Stimulated activated CD8-positive, alpha-beta memory T cell treated with anti-CD3 and anti-CD28 coated beads, Interleukin-4, amount 100 ng/mL, for 24 hours (primary cell): ENCODE measurements at regions not wholly inside any gene's neighbourhood (a gene's known extent, or its start where the extent isn't known, plus 50 kb on each side); places are given as distances from the start of the nearest gene placed in this dataset.

Experiments used
- DNase-seq: peaks from one replicate; pipeline ENCODE4 v3.0.0-alpha.2; 2020; ENCODE audit warnings: low read depth

DNA sequence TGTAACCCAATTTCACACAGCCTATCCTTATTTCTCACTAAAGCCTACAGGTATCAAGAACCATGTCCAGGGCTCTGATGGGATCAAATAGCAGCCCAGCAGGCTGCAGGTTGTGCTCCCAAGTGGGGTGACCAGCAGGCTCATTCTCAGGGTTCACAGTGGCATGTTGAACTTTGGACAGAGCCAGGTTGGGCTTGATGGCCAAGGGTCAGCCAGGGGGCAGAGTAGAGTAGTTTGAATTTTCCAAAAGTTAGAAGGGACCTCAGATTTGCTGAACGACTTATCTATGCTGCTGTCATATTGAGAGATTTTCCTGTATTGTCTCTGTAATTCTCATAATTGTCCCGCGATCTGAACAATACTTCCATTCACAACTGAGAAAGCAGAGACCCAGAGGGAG lies 310.8 kb upstream of the BOD1L1 start:
- DNase-seq: no peak

DNA sequence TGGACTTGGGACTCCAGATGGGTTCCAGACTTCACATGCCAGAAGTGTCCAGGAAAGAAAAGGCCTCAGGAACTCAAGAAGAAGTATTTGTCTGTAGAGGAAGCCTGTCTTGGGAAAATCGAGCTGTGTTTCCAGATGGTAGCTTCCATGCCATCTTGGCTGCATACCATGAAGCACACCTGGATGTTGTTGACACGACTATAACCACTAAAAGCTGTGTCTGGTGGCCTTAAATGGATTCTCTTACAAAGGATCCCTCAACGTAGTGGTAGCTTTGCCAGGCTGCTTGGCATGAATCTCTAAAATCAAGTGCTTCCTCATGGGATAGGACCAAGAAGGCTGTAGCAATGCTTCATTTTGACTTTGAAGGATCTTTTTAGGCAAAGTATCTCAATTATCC lies 313.4 kb upstream of the BOD1L1 start:
- DNase-seq: no peak

DNA sequence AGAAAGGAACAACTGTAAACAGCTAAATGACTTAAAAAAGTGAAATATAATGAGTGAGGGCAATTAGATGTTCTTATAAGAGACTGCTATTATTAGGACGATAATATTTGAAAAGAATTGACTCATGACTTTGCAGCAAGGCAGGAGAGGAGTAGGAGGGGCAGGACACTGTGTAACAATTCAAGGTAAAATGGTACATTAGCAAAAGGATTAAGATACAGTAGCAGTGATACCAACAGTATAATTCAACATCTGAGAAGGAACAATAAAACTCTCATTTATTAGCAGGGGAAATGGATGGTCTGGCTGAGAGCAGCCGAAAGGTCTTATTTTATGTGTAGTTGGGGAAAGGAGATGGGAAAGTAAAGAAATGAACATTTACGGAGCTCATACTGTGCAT lies 315.5 kb upstream of the BOD1L1 start:
- DNase-seq: no peak

DNA sequence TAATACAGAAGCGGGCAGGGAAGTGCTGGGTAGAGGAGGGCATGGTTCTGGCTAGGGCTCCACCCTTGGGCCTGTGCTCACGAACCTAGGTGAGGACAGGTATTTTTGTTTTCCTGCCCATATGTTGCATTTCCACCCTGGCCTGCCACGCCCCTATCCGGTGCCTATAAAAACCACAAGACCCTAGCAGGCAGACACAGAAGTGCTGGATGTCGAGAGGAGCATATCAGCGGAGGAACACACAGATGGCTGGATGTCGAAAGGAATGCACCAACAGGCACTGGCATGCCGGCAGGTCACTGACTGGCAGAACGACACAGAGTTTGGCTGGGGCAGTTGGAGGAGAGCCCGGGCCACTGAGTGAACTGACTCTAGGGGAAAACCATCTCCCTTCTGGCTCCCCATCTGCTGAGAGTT lies 316.6 kb upstream of the BOD1L1 start:
- DNase-seq: no peak

DNA sequence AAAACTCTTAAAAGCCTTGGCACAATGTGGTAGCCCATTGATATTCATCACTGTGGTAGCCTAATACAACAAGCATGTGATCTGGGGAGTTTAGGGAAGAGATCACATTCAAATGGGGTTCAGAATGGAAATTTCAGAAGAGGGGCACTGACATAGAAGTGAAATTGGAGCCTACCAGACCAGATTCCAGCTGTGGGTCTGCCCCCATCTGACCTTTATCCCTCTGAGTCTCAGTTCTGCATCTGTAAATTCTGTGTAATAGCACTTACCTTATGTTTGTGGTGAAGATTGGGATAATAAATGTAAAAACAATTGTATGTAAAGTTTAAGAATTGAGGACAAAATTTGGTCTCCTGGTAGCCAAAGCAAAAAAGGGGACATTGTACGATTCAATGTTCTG lies 320.4 kb upstream of the BOD1L1 start:
- no peak for DNase-seq

DNA sequence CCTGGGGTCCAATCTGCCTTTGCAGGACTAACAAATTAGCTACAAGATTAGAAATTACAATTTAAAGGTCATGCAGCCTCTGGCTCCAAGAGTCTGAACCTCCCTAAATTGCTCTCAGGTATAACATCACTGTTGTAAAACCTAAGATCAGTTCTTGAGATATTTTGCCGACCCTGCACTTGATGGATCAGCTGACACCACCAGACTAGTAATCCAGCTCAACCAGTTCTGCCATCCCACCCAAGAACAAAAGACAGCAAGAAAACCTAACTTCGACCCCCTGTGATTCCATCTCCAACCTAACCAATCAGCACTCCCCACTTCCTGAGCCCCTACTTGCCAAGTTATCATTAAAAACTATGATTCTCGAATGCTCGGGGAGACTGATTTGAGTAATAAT lies 323.0 kb upstream of the BOD1L1 start:
- no peak for DNase-seq

DNA sequence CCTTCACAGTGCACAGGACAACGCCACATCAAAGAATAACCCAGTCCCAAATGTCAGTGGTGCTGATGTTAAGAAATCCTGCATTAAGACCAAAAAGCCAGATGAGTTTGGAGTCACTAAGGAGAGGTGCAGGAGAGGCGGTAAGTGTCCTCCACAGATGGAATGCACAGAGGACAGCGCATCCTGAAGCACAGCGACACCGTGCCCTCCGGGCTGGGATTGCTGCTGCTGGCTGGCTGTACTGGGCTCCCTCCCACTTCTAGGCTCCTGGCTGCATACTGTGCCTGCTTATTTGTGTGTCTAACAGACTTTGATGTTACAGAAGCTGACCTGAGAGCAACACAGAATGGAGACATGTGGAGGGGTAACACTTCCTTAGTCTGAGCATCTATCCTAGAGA lies 325.6 kb upstream of the BOD1L1 start:
- DNase-seq: no peak

DNA sequence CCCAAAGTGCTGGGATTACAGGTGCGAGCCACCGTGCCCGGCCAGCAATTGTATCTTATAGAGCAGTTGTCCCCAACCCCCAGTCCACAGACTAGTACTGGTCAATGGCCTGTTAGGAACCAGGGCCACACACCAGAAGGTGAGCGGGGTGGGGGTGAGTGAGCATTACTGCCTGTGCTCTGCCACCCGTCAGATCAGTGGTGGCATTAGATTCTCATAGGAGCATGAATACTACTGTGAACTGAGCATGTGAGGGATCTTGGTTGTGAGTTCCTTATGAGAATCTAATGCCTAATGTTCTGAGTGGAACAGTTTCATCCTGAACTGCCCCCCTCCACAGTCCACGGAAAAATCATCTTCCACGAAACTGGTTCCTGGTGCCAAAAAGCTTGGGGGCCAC lies 328.0 kb upstream of the BOD1L1 start:
- no peak for DNase-seq

DNA sequence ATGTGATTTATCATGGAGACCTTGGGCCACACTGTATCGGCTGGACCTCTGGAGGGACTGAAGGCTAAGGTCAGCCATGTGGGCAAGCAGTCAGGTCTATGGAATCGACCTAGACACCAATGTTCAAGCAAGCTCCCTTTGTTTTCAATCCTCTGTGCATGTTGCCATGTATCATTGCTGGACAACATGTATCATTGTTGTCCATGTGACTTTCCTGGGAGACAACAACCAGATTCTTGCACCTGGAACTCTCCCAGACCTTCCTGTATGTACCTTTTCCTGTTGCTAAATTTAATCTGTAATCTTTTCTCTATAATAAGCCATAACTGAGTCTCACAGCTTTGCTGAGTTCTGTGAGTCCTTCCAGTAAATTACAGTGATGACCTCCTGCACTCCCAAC lies 329.4 kb upstream of the BOD1L1 start:
- no peak for DNase-seq

DNA sequence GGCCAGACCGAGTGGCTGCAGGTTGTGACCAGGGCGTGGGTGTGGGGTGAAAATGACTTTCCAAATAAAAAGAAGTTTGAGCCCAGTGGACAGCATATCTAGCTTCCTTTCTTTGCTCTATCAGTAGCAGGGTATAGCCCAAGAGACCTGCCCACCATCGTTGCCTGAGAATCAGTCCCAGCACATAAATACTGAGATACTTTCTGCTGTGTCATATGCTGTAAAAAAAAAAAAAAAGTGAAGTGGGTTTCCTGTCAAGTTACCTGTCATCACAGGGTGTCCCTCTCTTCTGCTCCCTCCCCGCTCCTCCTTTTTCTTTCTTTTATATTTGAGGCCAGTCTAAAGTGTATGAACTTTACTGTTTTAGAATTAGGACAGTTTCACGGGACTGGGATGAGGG lies 330.3 kb upstream of the BOD1L1 start:
- no peak for DNase-seq

DNA sequence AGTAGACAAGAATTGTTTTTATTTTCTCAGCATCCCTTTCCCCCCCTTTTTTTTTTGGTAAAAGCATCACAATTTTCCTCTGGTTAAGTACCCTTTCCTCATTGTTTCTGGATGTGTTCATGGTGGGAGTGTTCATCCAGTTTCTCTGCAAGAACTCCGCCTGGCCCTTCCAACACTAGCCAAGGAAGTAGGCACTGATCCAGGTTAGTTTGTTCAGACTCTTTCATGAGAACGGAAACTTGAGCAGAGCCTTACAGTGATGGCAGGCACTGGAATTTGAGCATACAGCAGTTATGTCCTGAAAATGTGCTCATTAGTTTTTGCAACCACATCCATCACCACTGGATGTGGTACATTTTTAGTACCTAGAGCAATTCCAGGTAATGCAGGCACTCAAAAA lies 336.1 kb upstream of the BOD1L1 start:
- no peak for DNase-seq

DNA sequence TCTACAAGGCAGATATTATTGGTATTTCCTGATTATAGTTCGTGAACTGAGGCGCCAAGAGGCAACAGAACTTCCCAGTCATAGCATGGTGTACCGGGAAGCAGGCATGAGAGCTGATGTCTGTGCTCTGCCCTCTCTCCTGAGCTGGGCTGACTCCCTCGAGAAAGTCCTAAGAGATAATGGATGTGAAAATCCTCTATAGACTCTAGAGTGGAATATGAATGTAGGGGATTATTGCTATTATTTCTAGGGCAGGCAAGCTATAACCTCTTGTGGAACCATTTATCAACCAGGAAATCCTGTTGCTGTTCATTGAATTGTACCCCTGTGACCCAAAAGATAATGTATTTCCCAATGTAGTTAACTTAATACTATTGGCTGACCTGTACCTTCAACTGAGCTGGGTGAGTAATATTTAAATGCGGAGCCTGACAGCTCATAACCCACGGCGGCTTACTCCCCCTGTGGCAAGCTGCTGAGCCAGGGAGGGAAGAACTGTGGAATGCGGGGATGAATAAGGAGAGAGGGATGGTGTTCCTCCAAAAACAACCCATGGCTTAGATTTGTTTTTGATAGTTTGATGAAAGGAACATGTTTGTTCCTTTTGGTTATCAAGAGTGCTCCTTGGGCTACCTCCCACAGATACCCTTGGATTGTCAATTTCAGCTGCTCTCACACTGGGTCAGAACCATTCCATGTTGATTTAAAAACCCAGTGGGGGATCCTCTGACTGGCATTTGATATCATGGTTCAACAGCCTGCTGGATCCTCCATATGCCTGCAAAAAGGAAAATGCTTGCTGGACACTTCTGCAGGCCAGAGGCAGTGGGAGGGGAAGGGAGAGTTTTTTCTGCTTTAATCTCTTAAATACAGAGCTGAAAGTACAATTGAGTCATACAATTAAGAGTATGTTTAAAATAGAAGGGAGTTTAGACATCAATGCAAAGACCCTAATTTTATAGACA lies 339.0 kb upstream of the BOD1L1 start:
- DNase-seq: no peak

DNA sequence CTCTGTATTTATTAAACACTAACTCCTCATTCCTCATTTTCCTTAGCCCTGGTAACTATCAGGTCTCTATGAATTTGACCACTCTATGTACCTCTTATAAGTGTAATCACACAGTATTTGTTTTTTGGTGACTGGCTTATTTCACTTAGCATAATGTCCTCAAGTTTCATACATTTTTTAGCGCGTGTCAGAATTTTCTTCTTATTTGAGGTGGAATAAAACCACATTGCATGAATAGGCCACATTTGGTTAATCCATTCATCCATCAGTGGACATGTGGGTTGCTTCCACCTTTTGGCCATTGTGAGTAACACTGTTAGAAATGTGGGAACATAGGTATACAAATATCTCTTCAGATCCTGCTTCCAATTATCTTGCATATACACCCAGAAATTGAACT lies 341.2 kb upstream of the BOD1L1 start:
- no peak for DNase-seq

DNA sequence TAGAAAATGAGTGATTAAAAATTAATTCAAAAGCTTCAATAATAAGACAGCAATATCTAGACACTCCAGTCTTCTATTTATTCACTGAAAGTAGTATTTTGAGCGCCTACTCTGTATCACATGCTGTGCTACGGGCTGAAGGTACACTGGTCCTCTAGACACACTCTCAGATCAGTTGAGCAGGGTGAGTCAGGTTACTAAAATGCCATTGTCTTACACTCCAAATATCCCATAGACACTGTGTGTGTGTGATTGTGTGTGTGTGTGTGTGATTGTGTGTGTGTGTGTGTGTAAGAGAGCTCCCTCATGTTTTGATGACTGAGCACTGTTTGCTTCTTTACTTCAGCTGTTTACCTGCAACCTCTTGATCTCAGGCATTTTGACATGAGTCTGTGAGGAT lies 342.8 kb upstream of the BOD1L1 start:
- no peak for DNase-seq

DNA sequence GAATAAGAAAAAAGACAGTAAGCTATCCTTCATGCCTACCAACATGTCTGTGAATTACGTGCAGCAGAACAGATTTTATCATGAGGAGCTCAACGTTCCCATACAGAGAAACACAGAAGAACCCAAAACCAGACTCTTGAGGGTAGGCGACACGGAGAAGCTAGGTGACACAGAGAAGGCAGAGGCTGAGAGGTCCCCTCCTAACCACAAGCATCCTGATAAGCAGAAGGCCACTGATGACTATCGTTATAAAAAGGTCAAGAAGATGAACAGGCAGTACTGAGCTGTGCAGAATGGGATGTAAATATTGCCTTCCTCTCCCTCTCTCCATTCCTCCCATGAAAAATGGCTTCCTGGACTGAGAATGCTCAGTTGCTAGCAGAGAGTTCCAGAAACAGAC lies 350.2 kb upstream of the BOD1L1 start:
- no peak for DNase-seq

DNA sequence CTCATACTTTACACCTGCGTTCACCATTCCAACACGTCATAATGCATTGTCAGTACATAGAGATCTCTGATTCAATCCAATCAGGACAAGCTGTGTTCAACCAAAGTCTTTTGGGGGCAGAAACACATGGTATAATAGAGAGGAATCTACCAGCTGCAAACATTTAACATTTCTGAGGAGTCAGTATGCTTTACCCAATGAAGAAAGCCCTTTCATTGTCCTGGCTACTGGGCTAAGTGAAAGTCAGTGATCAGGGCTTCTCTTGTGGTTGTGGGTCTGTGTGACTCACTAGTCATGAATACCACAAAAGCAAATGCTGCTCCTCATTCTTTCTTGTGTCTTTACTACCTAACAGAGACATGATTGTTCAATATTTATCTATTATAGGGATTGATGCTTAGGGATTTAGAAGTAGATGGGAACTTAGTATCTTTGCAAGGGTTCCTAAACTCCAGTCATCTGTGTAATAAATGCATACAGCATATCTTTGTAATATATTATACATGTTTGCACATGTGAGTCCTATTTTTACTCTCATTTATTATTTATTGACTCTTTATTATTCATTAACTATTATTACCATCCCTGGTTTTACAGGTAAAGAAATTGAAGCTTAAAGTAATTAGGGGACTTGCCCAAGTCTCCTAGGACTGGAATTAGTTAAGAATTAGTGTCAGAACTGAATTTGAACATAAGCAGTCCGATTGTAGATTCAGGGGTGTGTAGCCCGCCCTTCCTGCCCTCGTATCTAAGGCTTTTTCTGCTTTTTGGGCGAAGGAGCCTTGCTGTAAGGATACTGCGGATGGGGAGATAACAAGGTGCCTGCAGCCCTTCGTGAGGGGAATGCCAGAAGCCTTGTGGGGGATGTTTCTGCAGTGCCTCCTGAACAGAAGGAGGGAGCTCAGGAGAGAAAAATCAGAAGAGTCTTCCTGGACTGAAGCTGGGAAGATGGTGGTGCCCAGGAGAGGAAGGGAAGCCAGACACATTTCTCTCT lies 353.1 kb upstream of the BOD1L1 start:
- DNase-seq: no peak

DNA sequence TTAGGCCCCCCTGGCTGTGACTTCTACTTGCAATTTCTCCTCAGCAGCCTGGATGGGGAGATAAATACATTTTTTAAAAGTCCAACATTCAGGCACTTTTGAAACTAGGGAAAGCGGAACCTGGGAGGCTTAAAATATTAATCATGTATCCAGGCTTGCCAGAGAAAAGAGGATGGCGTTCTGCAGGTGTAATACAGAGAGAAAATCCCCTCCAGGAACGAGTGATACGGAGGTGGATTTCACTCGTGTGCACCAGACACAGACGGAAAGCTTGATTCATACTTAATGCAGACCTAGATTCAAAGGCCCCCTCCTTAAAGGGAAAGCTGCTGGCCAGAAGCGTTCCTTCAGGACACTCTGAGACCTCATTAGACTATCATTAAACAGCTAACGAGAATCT lies 354.0 kb upstream of the BOD1L1 start:
- DNase-seq: no peak

DNA sequence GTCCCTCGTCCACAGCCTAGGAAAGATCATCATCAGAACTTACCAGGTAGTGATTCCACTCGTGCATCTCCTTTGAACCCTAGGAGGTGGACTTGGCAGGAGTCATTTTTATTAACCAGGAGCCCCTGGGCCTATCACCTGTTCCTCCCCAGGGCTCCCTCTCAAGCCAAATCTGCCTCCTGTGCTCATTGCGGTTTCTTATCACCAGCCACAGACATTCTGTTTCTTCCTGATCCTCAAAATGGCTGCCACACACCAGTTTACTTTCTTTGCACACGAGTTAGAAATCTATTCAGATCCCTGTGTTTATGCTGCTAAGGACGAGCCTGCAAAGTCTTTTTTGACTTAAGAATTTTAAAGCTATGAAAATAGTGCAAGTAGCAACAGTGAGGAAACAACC lies 354.5 kb upstream of the BOD1L1 start:
- DNase-seq: no peak

DNA sequence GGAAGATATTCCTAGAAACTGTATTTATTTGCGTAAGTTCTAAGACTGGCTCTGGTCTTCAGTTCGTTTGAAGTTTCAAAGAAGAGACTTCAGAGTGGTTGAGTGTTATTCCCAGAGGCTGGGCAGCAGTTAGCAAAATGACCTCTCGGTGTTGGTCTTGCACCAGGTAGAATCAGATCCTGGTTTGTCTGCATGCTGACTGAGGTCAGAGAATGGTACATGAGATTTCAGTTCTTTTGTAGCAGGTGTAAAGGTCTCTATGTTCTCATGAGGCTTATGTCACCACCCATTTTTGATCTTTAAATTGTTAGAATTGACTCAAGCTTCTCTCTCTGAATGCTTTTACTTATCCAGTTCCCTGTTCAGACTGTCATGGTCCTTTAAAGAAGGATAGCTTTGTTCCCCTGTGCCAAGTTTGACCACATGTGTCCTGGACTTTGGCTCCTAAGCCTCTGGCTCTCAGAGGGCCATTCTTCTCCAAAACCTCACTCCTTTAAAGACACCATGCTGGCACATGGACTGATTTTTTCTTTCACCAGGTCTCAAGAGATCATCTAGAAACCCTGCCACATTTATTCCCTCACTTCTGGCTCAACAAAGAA lies 355.8 kb upstream of the BOD1L1 start:
- no peak for DNase-seq

DNA sequence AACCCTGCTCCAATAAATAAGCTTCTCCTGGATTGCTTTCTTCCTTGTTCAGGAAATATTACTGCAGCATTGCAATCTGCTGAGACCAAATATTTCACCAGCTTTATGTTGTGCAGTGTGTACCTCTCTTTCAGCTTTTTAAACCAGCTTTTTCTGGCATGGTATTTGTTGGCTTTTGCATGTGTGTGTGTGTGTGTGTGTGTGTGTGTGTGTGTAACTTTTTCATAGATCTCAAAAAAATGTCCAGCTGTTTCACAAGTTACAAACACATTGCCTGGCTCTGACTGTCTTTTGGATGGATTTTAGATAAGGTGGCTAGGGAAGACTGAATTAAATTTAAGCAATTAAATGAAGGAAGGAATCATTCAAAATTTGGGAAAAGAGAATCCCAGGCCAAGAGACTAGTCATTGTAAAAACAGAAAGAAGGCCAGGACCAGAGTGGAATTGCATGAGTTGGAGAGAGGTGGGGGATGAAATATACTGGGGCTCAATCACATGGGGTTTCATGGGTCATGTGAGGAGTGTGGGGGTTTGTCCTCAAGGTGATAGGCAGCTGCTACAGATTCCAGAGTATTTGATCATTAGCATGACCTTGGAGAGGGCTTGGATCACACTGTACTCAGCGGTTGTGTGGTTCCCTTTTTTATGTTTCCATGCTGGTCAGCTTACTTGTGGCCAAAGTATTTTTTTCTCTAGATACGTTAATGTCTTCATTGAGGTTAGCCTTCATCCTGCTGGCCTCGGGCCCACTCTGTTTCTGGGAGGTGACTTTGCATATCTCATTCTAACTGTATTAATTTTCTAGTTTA lies 357.7 kb upstream of the BOD1L1 start:
- no peak for DNase-seq

DNA sequence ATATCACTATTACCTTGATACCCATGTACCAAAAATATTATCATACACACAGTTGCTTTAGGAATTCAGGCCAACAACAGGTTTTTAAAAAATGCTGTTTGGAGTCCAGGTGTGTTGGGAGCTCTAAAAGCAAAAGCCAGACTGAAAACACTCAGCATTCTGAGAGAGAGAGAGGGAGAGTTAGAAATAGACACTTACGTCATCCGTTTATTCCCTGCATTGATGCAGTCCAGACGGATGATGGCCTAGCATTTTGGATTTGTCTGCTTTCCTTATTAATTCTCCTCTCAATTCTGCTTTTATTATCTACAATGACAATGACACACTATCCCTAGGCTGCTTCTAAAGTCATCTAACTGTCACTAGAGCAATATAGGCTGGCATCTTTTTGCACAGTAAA lies 358.3 kb upstream of the BOD1L1 start:
- no peak for DNase-seq

DNA sequence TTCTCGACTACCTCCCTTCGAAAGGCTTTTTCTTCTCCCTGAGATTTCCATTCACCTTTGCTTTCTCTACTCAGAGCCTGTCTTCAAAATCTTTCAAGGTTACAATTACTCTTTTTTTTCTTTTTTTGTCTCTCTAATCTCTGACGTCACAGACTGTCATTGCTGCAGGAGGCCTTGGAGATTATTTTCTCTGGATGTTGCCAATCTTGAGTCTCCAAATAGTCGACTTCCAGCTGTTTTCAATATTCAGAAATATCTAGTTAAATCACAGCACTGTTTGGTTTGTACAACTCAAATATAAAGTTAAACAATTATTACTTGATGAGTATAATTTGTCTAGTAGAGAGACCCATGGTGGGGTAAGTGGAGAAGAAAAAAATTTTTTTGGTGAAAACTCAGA lies 359.0 kb upstream of the BOD1L1 start:
- no peak for DNase-seq
